HepG2 (cell line): ENCODE measurements at regions not wholly inside any gene's neighbourhood (a gene's known extent, or its start where the extent isn't known, plus 50 kb on each side); places are given as distances from the start of the nearest gene placed in this dataset.

ENCODE experiments used
- ATAC-seq: fragments of 200-7000 bp; cut with Tn5 transposase; 3 replicates; pipeline ENCODE4 v1.9.1; 2020; ENCODE audit warnings: mild to moderate bottlenecking, moderate library complexity
- BruUV-seq: library from RNA; stranded (reverse); fragments of 400-500 nt; replicated peaks from 2 replicates; lab custom pipeline; 2021; lab: Mats Ljungman, UMichigan
- CTCF ChIA-PET: fragments of 300-600 bp; formaldehyde crosslinking; extraction: SDS; loops from one replicate; lab custom pipeline; 2021; ENCODE audit warnings: low total read pairs, inconsistent platforms, low intra/inter-chr PET ratio; lab: Yijun Ruan, JAX
- POLR2A ChIA-PET: fragments of 350-600 bp; sonication (Branson Sonifier 250); formaldehyde crosslinking; loops from one replicate; lab custom pipeline; 2020; ENCODE audit warnings: antibody characterized with exemption, inconsistent platforms; lab: Yijun Ruan, JAX
- DNase-seq: peaks from one replicate; pipeline ENCODE4 v3.0.0-alpha.2; 2015; ENCODE audit warnings: low spot score
- FAIRE-seq: peaks from 3 replicates; lab custom pipeline; 2011; peaks lifted over from hg19 to GRCh38; lab: Jason Lieb, UNC
- H2AFZ ChIP-seq: one replicate; pipeline ENCODE4 v1.6.1; 2011; ENCODE audit warnings: low read length, inconsistent platforms
- H3K27ac ChIP-seq: fragments of 300-600 bp; 3 replicates; pipeline ENCODE4 v1.8.0; 2011; ENCODE audit warnings: mixed run types, mild to moderate bottlenecking, mixed read lengths, low read length, inconsistent platforms; ENCODE audit not compliant: insufficient read depth; ENCODE audit errors: extremely low read length
- H3K27me3 ChIP-seq, 2 experiments: fragments of 200-600 bp in 1 of 2; 2 replicates in 1 of 2; 3 replicates in 1 of 2; pipeline versions ENCODE4 v1.6.0 to v1.8.0; 2011; ENCODE audit warnings: low read length in 2 of 2, mild to moderate bottlenecking in 2 of 2, moderate library complexity in 2 of 2, inconsistent platforms in 1 of 2; ENCODE audit not compliant: insufficient read depth in 2 of 2, control insufficient read depth in 1 of 2
- H3K36me3 ChIP-seq, 2 experiments: fragments of 200-600 bp in 1 of 2; replicated peaks in 1 of 2; 2 replicates in 1 of 2; 3 replicates in 1 of 2; pipeline versions ENCODE4 v1.5.1 to v1.8.0; 2011; ENCODE audit warnings: low read length in 2 of 2, inconsistent platforms in 1 of 2; ENCODE audit not compliant: insufficient read depth in 2 of 2, control insufficient read depth in 1 of 2
- H3K4me1 ChIP-seq: 2 replicates; pipeline ENCODE4 v1.5.1; 2012; ENCODE audit warnings: low read length, inconsistent platforms; ENCODE audit not compliant: insufficient read depth
- H3K4me2 ChIP-seq: 2 replicates; pipeline ENCODE4 v1.6.0; 2011; ENCODE audit warnings: low read depth, low read length, inconsistent platforms
- H3K4me3 ChIP-seq, 3 experiments: fragments of 200-600 bp in 1 of 3; sonication (generic), shearing (Covaris generic) in 1 of 3; replicated peaks in 1 of 3; 2 replicates each; pipeline ENCODE4 v1.5.1; 2011 to 2016; ENCODE audit warnings: low read length in 3 of 3, inconsistent platforms in 2 of 3, low read depth in 2 of 3, mild to moderate bottlenecking in 2 of 3, control low read depth in 1 of 3, mixed read lengths in 1 of 3; ENCODE audit not compliant: insufficient read depth in 1 of 3
- H3K79me2 ChIP-seq: one replicate; pipeline ENCODE4 v1.6.1; 2011; ENCODE audit warnings: low read length, inconsistent platforms; ENCODE audit not compliant: insufficient read depth
- H3K9ac ChIP-seq: 2 replicates; pipeline ENCODE4 v1.6.0; 2011; ENCODE audit warnings: mild to moderate bottlenecking, low read depth, low read length, inconsistent platforms; ENCODE audit not compliant: insufficient read depth
- H3K9me3 ChIP-seq: 2 replicates; pipeline ENCODE4 v1.5.1; 2012; ENCODE audit warnings: mild to moderate bottlenecking, low read length
- H4K20me1 ChIP-seq: 2 replicates; pipeline ENCODE4 v1.6.0; 2011; ENCODE audit warnings: inconsistent platforms, mild to moderate bottlenecking, low read length, moderate library complexity; ENCODE audit not compliant: insufficient read depth
- AKNA ChIP-seq: sonication (generic); formaldehyde crosslinking; IDR thresholded peaks from 2 replicates; pipeline ENCODE4 v1.4.0; 2020; ENCODE audit warnings: missing genetic modification reagents, borderline replicate concordance
- NFRKB ChIP-seq: fragments of 450-650 bp; IDR thresholded peaks from 2 replicates; pipeline ENCODE4 v1.6.1; 2017
- PRMT3 ChIP-seq: sonication (generic); formaldehyde crosslinking; IDR thresholded peaks from 2 replicates; pipeline ENCODE4 v1.8.1; 2022; ENCODE audit warnings: low read depth, mild to moderate bottlenecking, moderate library complexity, missing genetic modification reagents, borderline replicate concordance
- ZBTB14 ChIP-seq: sonication (generic); formaldehyde crosslinking; IDR thresholded peaks from 2 replicates; pipeline ENCODE4 v1.4.0; 2020; ENCODE audit warnings: missing genetic modification reagents
- ZFX ChIP-seq: sonication (generic); formaldehyde crosslinking; IDR thresholded peaks from 2 replicates; pipeline ENCODE4 v1.4.0; 2020; ENCODE audit warnings: mild to moderate bottlenecking, low read depth, missing genetic modification reagents, moderate library complexity
- ZNF513 ChIP-seq: sonication (generic); formaldehyde crosslinking; conservative IDR thresholded peaks from 2 replicates; pipeline ENCODE4 v1.5.0; 2020; ENCODE audit warnings: missing genetic modification reagents
- ZNF841 ChIP-seq: sonication (generic); formaldehyde crosslinking; IDR thresholded peaks from 2 replicates; pipeline ENCODE4 v1.8.1; 2023; ENCODE audit warnings: missing genetic modification reagents, borderline replicate concordance
- WGBS: methylation state at CpG from one replicate; pipeline ENCODE4 v1.1.6; 2017; ENCODE audit warnings: low lambda C conversion rate; 5-methylcytosine and 5-hydroxymethylcytosine counted together
- in situ Hi-C: cut with HindIII; loops from 2 replicates; pipeline ENCODE4 v1.10.0; 2017; ENCODE audit warnings: low pct_unique_long_range_greater_than_20kb; ENCODE audit not compliant: extremely low pct_ligation_motif_present
- intact Hi-C: fragments of 100-400 bp; cut with micrococcal nuclease; formaldehyde crosslinking; loops from one replicate; pipeline ENCODE4 v1.10.0; 2022; ENCODE audit not compliant: unreplicated experiment
- TF ChIP-seq, protein P1 (sequence below): sonication (generic); formaldehyde crosslinking; IDR thresholded peaks from 2 replicates; pipeline ENCODE4 v1.5.0; 2020; ENCODE audit warnings: missing genetic modification reagents, mild to moderate bottlenecking, borderline replicate concordance

DNA sequence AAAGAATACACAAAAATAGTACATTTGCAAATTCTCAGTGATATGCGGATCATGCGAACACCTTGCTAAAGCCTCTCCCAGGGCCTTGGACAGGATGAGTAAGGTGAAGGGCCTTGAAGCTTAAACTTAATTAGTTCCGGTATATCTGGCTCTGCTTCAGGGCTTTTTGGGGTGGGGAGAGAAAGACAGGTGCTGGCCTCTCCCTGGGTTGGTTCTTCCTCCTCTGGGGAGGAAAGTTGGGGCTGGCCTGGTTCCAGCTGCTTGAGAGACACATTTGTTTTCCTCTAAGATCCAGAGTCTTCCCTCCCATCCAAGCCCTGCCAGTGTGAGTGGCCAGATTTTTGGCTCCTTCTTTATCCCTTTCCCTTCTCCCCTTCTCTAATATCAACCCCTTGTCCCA, 64.7 kb upstream of the EPHB3 start:
- H3K4me2 ChIP-seq: no peak overlapping the region
- CTCF ChIA-PET: no interaction called here
- FAIRE-seq (no peak), DNase-seq (no peak), ATAC-seq (no peak)
- no peaks in the 10 kb centered on the region for H4K20me1 ChIP-seq
- no peaks in the 10 kb centered on the region for H3K79me2 ChIP-seq
- WGBS: 80% methylated on average over 3 of the region's 3 CpGs
- no TSS peak for BruUV-seq
- in situ Hi-C loops (no loop called here), intact Hi-C loops (no loop called here)
- H3K4me3 ChIP-seq: no peak overlapping the region
- H3K9ac ChIP-seq: no peak overlapping the region
- H3K9me3 ChIP-seq: no peaks in the 10 kb centered on the region
- peaks cover 4 to 34% of the 10 kb centered on the region in 2 experiments; a peak in 4 of 5 replicates for H3K27me3 ChIP-seq
- POLR2A ChIA-PET: no interaction called here
- TF ChIP-seq PRMT3 (CRISPR knock-in tag) (no peak), ZBTB14 (CRISPR knock-in tag) (no peak), ZNF841 (no peak), ZNF513 (CRISPR knock-in tag) (no peak), NFRKB (no peak), AKNA (no peak), ZFX (CRISPR knock-in tag) (no peak)
- TF ChIP-seq, protein P1, sequence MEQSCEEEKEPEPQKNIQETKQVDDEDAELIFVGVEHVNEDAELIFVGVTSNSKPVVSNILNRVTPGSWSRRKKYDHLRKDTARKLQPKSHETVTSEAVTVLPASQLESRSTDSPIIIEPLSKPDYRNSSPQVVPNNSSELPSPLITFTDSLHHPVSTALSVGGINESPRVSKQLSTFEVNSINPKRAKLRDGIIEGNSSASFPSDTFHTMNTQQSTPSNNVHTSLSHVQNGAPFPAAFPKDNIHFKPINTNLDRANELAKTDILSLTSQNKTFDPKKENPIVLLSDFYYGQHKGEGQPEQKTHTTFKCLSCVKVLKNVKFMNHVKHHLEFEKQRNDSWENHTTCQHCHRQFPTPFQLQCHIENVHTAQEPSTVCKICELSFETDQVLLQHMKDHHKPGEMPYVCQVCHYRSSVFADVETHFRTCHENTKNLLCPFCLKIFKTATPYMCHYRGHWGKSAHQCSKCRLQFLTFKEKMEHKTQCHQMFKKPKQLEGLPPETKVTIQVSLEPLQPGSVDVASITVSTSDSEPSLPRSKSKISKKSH: no peak
- no peaks in the 10 kb centered on the region for H3K36me3 ChIP-seq
- no peaks in the 10 kb centered on the region for H3K4me1 ChIP-seq
- H2AFZ ChIP-seq: no peak overlapping the region
- H3K27ac ChIP-seq: no peak overlapping the region
